K562 (cell line): ENCODE measurements at regions not wholly inside any gene's neighbourhood (a gene's known extent, or its start where the extent isn't known, plus 50 kb on each side); places are given as distances from the start of the nearest gene placed in this dataset.

Experiments used
- CCNT2 ChIP-seq: IDR thresholded peaks from 2 replicates; pipeline ENCODE4 v1.6.1; 2011; ENCODE audit warnings: borderline replicate concordance, low read depth, mild to moderate bottlenecking, moderate library complexity, mixed read lengths, low read length; ENCODE audit not compliant: insufficient read length; ENCODE audit errors: extremely low read depth
- EZH2 ChIP-seq: IDR thresholded peaks from 2 replicates; pipeline ENCODE4 v1.6.1; 2012; ENCODE audit warnings: low read depth, mild to moderate bottlenecking, inconsistent platforms, low read length, borderline replicate concordance
- KDM5B ChIP-seq: fragments of 200-600 bp; sonication (generic); IDR thresholded peaks from 2 replicates; pipeline ENCODE4 v1.6.1; 2012; ENCODE audit warnings: low read depth, mild to moderate bottlenecking, moderate library complexity, low read length, control low read depth, inconsistent platforms; ENCODE audit not compliant: insufficient replicate concordance
- MXI1 ChIP-seq: IDR thresholded peaks from 2 replicates; pipeline ENCODE4 v1.6.1; 2011; ENCODE audit warnings: low read depth, mild to moderate bottlenecking, improper control_type of control experiment, low read length
- SMAD4 ChIP-seq: fragments of 250-450 bp; sonication (Bioruptor Pico); conservative IDR thresholded peaks from 2 replicates; pipeline ENCODE4 v1.8.0; 2021; ENCODE audit warnings: inconsistent platforms, mild to moderate bottlenecking, moderate library complexity
- ZNF24 ChIP-seq: fragments of 450-650 bp; IDR thresholded peaks from 2 replicates; pipeline ENCODE4 v1.6.1; 2016
- TF ChIP-seq, protein P1 (sequence below): sonication (generic); formaldehyde crosslinking; IDR thresholded peaks from 2 replicates; pipeline ENCODE4 v1.8.1; 2022; ENCODE audit warnings: missing genetic modification reagents

DNA sequence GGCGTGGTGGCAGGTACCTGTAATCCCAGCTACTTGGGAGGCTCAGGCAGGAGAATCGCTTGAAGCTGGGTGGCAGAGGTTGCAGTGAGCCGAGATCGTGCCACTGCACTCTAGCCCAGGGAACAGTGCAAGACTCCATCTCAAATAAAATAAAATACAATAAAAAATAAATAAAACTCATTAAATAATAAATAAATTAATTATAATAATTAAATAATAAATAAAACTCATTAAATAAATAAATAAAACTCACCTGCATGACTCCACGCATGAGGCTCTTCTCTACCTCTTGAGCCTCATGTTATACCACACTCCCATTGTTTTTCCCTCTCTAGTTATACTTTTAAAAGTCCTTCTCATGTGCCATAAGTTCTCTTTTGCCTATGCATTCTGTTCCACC, 995.4 kb downstream of the MAT2B start:
- no peak for TF ChIP-seq CCNT2
- TF ChIP-seq, protein P1, sequence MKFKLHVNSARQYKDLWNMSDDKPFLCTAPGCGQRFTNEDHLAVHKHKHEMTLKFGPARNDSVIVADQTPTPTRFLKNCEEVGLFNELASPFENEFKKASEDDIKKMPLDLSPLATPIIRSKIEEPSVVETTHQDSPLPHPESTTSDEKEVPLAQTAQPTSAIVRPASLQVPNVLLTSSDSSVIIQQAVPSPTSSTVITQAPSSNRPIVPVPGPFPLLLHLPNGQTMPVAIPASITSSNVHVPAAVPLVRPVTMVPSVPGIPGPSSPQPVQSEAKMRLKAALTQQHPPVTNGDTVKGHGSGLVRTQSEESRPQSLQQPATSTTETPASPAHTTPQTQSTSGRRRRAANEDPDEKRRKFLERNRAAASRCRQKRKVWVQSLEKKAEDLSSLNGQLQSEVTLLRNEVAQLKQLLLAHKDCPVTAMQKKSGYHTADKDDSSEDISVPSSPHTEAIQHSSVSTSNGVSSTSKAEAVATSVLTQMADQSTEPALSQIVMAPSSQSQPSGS (CRISPR knock-in tag), result no peak
- no peak for TF ChIP-seq KDM5B
- TF ChIP-seq SMAD4 (CRISPR knock-in tag), result no peak
- no peak for TF ChIP-seq MXI1
- no peak for TF ChIP-seq ZNF24
- no peak for TF ChIP-seq EZH2
